Stimulated activated CD8-positive, alpha-beta memory T cell treated with anti-CD3 and anti-CD28 coated beads, Interleukin-2, amount 100 ng/mL, for 48 hours (primary cell): ENCODE measurements at regions not wholly inside any gene's neighbourhood (a gene's known extent, or its start where the extent isn't known, plus 50 kb on each side); places are given as distances from the start of the nearest gene placed in this dataset.
A peak's percentile ranks its signal among the peaks of the same experiment; 100 is the strongest.
"Not testable (repeated sequence)": the region's sequence is repeated elsewhere in the genome, so short reads cannot be mapped to it uniquely, and the experiment has no call there.

Experiments
- DNase-seq, 2 donors: peaks; one replicate each; pipeline ENCODE4 v3.0.0-alpha.2; 2020; ENCODE audit warnings: low read depth in 2 of 2

DNA sequence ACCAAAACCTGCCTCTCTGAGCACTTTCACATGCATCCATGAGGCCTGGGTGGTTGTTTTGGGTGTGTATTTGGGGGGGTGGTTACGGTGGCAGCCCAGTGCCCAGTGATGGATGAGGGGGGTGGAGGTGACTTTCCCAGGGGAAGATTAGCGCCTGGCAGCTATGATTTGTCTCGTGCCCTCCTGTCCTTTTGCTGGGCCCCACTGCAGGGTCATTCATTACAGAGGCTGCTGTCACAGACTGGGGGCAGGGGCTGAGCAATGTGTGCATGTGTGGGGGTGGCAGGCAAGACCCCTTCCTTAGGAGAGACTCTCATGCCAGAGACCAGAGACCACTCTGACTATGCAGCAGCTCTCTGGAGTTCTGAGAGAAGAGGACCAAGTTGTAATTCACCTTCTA lies 93.7 kb downstream of the MRM1 start:
- no peak for DNase-seq

DNA sequence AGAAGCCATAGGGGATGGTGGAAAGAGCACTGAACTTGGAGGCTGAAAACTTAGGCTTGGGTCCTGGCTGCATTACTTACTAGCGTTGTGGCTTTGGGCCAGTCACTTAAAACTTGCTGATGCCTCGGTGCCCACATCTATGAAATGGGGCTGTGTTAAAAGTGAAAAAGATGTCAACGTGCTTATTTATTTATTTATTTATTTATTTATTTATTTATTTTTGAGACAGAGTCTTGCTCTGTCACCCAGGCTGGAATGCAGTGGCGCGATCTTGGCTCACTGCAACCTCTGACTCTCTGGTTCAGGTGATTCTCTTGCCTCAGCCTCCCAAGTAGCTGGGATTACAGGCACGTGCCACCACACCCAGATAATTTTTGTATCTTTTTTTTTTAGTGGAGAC lies 94.3 kb downstream of the MRM1 start:
- not testable (repeated sequence) for DNase-seq

DNA sequence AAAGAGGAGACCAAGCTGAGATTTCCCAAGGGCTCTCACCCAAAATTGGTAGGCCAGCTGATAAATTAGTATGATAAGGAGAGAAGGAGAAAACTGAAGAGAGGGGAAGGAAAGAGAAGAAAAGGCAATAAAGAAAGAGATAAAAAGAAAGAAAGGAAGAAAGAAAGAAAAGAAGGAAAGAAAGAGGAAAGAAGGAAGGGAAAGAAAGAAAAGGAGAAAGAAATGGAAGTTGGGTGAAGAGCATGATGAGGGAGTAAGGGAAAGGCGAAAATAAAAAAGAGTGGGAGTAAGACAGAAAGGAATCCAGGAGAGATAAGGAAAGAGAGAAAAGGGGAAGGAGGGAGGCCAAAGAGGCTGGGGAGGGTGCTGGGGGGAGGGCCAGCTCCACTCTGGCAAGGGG lies 95.4 kb downstream of the MRM1 start:
- DNase-seq = no peak

DNA sequence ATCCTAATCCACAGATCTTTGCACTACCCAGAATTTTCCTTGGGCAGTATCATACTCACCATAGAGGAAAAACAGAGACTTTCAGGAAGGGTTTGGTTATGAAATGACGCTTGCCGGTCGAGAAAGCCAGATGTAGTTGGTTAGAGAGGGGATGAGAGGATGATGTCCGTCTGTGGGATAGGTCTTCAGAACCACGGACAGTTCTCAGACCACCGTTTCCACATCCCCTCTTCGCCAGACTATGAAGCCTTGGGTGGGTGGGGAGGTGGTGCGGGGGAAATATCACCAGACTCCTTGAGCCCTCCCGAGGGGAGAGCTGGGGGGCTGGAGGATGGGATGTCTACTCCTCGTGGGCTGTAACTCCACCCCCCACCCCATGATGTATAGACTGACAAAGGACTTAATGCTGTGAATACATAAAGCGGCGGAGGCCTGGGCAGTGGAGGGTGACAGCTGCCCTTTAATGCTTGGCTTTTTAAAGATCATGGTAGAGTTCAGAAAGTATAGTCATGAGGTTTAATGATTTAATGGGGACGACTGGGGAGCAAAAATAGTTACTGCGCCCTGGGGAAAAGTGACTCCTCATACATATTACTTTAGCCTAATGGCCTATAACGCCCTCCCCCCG lies 96.6 kb downstream of the MRM1 start:
- no peak for DNase-seq

DNA sequence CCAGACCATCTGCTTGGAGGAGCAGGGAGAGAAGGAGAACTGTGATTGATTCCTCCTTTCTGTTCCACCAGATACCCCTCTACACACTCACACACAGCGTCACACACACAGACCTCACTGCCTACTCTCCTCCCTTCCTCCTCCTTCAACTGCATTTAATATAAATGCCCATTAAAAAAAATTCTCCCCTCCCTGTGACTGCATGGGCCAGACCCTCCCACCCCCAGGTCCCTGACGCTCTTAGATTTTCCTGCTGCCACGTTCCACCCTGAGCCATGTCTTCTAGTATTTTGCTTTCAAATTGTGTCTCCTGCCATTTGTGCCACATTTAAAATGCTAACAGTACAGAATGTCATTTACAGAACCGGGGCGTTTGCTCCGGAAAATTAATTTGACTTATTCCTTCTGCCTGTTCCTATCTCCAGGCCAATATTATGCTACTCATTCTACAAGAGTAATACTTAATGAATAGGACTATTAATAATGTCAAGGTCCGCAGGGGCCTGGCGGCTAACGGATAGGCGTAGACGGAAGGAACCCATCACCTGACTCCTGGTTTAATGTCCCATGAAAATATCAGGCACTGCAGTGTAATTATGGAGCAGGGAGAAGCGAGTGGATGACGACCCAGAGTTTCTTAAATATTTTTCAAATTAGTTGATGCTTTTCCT lies 100.2 kb downstream of the MRM1 start:
- no peak for DNase-seq

DNA sequence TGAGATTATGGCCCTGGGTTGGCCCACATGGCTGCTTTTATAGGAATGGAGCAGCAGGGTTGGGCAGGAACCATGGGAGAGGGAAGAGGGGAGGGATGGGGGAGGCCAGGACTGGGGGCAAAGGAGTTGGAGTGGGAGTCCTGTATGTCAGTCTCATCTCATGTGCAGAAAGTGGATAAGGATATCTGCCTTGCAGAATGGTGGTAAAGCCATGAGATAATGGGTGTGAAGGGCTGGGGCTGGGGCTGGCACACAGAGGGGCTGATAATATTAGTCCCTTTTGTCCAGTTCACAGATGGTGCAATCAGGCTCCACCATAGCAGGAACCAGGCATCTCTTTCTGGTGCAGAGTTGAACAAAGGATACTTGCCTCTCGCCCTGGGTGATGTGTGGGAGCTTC lies 101.3 kb downstream of the MRM1 start:
- DNase-seq = no peak

DNA sequence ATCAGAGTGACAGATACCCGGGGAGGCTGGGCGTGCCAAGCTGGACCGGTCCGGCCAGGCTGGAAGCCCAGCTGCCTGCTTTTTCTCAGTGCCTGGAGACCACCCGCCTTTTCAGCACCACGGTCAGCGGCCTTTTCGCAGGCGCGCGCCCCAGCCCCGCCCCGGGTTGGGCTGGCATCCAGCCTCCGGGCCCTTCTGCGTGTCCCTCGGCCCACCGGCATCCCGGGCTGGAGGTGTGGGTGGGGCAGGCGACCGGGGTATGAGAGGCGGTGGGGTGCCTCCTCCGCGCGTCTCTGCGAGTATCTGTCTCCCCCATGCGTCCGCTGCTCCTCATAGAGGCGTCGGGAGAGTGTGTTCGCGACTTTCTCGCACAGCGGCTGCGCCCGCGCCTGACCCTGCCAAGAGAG lies 102.5 kb downstream of the MRM1 start:
- peak; percentile 29 to 47 for DNase-seq

DNA sequence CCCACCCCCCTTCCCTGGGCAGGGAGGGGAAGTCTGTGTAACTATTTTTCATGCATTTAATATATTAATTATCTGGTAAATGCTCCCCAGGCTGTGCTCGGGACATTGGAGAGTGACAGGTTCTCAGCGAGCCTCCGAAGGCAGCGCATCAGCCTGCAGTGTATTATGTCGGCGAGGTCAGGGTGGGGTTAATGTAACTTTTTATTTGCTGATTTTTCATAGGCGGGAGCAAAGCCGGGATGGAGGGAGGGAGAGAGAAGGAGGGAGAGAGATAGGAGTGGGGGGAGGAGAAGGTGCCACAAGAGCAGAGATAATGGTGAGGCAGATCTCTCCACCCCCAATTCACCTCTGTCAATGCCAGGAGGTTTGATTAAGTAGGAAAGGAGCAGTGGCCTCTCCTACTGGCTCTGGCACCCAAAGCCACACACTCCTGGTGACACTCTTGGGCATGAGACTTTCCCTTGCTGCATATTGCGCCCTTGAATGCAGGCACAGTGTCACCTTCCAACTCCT lies 104.0 kb downstream of the MRM1 start:
- no peak for DNase-seq

DNA sequence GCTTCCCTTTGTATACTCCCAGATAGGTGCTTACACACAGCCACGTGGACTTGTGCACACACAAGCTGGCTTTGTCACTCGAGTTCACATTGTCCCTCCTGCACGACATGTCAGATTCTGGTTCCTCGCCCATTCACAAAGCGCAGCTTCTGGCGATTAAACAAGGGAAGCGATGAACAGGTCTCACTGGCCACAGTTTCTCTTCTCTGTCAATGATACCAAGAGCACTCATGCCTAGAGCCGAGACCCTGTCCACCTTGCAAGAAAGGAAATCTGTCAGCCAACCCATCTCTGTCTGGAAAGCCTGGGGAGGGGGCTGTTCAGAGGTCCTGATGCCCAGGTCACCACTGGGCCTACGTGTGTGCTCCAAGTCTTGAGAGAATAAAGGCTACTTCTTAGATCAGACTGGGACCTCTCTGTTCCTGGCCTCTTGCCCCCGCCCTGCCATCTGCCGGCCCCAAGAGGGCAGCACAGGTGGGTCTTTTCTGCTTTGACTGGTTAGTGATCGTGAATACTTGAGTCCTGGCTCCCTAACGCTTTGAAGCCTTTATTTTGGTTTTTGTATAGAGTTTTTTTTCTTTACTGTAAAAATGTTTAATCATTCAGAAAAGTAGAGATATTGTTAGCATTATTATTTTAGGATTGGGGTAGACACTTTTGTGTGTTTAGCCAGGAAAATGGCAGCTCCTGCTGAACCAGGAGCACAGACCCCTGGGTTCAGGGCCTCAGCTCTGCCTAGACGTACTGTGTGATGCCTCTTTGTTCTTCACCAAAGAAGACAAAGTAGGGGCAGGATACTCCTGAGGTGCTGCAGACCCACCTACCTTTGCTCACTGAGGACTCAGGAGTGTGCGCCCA lies 104.7 kb downstream of the MRM1 start:
- DNase-seq = peak in 1 of 2 donors; percentile 39

DNA sequence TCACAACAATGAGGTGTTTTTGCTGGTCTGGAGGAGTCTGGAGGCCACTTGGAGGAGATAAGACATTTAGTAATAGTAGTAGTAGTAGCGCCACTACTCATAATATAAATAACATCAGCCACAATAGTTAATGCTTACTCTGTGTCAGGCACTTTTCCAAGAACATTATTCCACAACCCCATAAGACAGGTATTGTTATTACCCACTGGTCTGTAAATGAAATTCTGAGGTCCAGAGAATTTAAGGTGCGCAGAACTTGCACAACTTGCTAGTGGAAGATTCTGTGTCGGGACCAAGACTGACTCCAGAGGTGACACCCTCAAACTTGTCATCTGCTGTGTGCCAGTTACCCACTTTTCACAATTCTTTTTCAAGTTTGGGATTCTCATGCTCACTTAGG lies 106.5 kb downstream of the MRM1 start:
- DNase-seq = no peak

DNA sequence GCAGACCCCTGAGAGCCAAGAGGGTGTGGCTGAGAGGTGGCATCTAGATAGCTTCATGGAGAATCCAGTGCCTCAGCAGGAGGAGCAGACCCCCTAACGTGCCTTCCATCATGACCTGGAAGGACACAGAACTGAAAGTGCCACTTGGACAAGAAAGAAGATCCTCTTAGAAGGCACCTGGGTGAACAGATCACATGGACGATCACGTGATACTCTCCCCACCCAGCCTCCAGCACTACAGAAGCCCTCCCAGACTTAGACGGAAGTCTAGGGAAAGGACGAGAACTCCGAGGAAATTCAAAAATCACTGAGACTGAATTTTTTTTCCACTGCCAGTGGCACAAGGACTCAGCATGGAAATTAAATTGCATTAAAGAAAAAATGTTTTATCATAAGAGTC lies 113.4 kb downstream of the MRM1 start:
- no peak for DNase-seq

DNA sequence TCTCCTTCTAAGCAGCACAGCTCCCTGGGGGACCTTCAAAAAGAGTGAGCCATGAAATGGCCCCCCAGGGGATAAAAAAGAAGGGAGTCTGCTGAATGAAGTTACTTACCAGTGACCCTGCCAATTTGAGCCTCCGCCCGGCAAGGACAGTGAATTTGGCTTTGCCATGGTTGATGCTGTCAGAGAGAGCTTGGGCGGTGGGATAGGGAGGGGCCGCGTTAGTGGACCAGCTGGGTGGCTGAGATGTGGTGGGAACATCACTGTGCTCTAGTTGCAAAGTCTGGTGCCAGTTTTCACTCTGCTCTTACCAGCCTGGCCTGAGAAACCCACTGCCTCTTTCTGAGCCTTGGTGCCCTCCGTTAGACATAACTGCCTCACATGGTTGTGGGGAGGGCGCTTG lies 114.6 kb downstream of the MRM1 start:
- DNase-seq = no peak

DNA sequence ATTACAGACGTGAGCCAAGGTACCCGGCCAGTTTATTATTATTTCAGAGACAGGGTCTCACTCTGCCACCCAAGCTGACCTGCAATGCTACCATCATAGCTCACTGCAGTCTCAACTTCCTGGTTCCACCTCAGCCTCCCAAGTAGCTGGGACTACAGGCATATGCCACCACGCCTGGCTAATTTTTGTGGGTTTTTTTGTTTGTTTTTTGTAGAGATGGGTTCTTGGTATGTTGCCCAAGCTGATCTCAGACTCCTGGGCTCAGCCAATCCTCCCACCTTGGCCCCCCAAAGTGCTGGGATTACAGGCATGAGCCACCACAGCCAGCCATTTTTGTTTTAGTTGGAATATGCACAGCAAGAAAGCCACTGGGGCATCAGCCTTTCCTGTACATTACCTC lies 115.7 kb downstream of the MRM1 start:
- DNase-seq = no peak

DNA sequence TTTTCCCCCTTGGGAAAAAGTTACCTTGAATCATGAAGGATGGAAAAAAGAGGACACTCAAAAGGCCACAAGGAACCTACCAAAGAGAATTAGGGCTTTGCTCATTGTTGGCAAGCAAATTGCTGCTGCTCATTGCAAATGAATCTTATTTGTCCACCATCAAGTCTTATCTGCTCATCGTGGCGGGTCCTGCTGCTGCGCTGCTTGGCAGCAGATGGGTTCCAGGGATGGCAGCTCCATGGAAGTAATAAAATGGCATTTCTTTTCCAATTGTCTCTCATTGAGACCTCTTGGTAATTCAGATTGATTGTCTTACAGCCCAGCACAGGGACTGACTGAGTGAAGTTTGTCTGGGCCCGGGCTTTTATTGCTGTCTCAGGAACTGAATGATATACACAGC lies 118.7 kb downstream of the MRM1 start:
- DNase-seq = no peak

DNA sequence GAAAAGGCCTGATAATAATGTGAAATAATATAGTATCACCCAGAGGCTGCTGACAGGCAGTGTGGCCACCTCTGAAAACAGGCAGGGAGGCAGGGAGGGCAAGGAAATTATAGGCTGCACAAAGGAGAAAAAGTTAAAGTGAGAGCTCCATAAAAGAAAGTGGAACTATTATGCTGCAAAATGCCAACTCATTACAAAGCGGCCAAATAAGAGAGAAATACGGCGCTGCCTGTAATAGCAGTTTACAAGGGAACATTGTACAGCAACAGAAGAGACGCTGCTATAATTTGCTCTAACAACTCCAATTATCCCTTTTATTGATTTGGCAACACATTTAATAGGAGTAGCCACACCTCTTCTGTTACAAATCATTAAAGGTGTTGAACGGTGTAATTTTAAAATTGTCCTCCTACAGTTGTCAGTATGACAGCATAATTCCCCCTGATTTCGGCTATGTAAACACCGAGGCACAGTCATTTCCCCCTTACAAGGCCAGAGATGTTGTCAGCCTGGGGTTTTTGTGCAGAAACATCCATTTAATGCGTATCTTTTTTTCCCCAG lies 120.3 kb downstream of the MRM1 start:
- DNase-seq = no peak

DNA sequence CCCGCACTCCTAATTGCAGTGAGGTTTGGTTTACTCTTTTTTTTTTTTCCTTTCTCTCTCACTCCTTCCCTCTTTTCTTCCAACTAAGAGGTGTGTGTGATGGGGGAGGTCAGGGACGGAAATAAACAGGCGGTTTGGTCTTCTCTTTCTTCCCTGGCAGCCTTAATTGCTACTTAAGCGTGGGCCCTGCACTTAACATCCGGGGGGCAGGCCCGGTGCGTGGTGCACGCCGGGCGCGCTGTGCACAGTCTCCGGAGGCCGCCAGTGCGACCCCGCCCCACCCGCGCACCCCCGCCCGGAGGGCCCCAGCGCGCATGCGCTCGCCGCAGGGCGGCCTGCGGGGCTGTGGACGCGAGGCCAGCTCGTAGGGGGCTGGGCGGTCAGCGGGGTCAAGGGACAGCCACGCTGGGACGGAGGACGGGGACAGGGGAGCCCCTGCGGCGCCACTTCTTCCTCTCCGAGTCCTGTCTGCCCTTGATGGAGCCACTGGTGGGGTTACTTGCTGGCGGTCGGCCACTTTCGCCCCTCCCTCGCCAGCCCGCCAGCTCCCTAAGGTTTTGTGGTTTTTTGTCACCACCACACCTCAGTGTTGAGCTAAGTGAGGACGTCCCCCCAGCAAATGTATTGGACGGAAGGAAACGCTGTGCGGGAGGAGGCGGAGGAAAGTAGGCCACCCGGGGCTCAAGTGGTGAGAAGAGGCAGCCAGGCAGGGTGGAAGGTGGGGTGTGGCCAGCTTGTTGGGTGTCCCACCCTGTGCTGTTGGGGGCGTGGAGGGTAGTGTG lies 120.9 kb downstream of the MRM1 start:
- peak; percentile 67 to 76 for DNase-seq

DNA sequence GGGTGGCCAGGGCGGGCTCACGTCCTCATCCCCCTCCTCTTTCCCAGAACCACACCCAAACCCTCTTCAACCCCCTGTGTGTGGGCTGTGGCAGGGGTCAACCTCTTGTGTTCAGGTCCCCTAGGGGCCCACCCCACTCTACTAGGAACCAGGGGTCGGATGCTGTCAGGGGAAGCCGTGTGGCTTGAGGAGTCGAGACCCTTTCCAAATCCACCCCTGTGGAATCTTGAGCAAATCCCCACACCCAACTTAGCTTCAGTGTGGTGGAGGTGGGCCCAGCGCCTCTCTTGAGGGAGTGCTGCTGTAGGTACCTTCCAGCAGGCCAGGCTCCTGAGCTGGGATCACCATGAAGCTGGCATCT lies 121.5 kb downstream of the MRM1 start:
- DNase-seq = no peak

DNA sequence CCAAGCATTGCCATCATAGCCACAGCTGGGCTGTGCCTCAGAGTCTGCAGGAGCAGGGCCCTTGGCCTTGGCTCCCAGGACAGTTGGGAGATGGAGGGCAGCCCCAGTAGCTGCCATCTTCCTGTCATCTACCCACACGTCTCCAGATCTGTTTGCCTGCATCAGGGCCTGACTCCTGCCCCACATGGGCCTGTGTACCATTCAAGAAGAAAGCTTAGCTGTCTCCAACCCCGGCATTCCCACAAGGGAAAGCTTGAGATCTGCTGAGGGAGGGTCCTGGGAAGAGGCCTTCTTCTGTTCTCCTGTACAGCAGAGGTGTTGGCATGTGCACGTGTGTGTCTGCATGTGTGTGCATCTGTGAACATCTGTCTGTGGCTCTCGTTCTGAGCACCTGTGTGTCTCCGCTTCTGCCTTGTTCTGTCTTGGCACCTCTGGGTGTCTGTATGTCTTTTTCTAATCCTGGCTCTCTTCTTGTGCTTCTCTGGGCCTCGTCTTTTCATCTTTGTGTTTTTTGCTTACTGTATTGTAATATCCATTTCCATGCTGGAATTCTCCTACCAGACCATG lies 122.2 kb downstream of the MRM1 start:
- no peak for DNase-seq

DNA sequence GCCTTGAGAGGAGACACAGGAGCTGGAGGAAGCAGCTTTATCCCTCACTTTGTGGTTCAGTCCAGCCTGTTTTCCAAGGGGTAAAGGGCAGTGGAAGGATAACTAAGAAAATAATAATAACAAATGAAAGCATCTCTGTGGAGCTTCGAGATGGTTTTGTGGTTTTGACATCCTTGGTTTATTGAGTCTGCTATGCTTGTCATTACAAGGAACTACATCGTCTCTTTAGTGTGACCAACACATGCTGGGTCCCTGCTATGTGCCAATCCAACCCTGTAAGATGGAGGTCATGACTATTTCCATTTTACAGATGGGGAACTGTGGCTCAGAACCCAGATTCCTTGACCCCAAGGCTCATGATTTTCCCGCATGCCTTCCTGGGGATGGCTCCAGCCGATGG lies 124.8 kb downstream of the MRM1 start:
- DNase-seq = no peak

DNA sequence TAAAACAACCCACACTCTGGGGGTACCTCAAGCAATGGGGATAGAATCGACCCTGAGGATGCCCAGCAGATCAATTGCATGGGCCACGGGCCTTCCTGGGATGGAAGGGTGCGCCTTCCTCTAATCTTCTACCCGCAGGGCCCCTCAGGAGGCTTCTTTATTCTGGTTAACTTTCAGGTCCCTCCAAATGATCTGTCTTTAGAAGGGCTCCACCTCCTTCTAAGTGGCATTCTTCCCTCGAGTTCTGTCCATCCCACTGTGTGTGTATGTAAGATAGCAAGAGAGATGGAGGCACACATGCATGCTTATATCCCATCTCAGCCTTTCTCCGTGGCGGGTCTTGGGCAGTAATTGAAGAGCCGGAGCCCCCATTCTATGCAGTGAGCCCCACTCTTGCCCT lies 125.7 kb downstream of the MRM1 start:
- no peak for DNase-seq

DNA sequence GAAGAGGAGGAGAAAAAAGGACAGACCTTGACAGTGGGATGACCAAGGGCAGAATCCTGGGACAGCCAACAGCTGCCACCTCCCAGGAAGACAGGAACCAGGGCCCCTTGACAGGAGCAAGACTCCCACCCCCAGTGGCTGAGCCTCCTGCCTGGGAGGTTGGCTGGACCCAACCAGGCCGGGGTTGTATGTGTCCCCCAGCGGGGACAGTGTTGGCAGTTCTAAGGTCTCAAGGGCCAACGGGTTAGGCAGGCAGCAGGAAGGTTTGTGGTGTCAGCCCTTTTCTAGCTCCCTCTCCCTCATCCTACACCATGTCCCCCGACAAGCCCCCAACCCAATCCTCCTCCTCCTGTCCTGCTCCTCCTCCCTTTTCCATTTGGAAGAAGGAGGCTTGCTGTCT lies 126.2 kb downstream of the MRM1 start:
- DNase-seq = no peak
